Limb (tissue), 2 donors: ENCODE measurements at regions not wholly inside any gene's neighbourhood (a gene's known extent, or its start where the extent isn't known, plus 50 kb on each side); places are given as distances from the start of the nearest gene placed in this dataset.
"Not testable (repeated sequence)": the region's sequence is repeated elsewhere in the genome, so short reads cannot be mapped to it uniquely, and the experiment has no call there.

Source experiments
- DNase-seq, 2 donors: peaks; one replicate each; pipeline ENCODE4 v3.0.0-alpha.2; 2016; ENCODE audit errors: extremely low spot score in 2 of 2

- no peak for DNase-seq
These were observed 149.9 kb upstream of the PRR16 start for GRCh38 chr5:120314191-120314590.

GRCh38 chr5:120320626-120321025 is 143.5 kb upstream of the PRR16 start:
- DNase-seq: no peak

DNA sequence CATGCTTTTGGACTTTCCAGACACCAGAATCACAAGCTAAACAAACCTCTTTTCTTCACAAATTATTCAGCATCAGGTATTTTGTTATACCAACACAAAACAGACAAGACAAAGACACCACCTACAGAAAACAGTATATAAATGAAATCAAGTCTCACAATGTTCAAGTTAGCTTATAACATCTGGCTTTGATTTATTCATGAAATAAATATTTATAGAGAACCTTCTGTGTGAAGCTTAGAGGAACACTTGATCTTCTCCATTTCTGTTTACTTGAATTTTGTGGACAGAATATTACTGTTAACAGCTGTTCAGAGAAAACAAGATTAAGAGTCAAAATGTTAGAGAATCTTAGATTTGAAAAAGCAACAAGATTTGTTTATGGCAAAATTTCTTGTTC is 137.4 kb upstream of the PRR16 start:
- DNase-seq: no peak

DNA sequence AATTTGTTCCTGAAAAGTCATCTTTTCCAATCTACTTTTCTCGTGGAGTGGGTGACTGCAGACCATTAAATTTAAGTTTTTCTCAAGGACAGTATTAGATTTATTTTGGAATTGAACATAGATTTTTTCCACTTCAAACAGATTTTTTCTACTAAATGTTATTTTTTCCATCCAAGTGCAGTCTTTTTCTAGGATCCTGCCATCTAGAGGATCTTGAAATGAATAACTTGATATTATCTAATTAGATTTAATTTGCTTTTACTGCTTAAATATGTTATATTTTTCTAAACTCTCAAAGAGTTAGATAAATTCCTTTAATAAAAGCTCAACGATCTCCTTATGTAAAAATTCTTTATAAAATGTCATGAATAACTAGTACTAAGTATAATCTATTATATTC is 136.9 kb upstream of the PRR16 start:
- no peak for DNase-seq

DNA sequence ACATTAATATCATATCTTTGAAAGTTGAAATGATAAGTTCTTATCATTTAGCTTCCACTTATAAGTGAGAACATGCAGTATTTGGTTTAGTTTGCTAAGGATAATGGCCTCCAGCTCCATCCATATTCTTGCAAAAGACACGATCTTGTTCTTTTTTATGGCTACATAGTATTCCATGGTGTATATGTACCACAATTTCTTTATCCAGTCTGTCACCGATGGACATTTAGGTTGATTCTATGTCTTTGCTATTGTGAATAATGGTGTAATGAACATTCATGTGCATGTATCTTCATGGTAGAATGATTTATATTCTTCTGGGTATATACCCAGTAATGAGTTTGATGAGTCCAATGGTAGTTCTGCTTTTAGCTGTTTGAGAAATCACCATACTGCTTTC is 135.0 kb upstream of the PRR16 start:
- no peak for DNase-seq

DNA sequence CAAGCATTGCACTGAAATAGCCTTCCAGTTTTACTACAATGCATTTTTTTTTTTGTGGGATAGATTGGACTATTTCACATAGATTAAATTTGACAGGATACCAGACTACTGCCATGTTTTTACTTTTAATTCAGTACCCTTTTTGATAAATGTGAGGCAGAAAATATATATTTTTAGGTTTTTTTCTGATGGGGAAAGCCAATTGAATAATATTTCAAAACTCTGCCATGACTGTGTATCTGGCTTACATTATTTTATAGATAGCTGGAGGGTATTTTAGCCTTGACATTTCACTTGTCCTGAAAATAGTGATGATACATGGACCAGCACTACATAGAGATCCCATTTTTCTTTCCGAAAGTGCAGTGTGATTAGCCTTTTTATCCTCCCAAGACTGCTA is 133.5 kb upstream of the PRR16 start:
- DNase-seq: no peak

DNA sequence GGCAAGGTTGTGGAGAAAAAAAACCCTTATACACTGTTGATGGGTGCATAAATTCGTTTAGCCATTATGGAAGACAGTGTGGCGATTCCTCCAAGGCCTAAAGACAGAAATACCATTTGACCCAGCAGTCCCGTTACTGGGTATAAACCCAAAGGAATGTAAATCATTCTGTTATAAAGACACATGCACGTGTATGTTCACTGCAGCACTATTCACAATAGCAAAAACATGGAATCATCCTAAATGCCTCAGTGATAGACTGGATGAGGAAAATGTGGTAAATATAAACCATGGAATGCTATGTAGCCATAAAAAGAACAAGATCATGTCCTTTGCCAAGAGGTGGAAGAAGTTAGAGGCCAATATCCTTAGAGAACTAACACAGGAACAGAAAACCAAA is 119.9 kb upstream of the PRR16 start:
- DNase-seq: no peak

- no peak for DNase-seq
These were observed 118.2 kb upstream of the PRR16 start for GRCh38 chr5:120345947-120346346.

DNA sequence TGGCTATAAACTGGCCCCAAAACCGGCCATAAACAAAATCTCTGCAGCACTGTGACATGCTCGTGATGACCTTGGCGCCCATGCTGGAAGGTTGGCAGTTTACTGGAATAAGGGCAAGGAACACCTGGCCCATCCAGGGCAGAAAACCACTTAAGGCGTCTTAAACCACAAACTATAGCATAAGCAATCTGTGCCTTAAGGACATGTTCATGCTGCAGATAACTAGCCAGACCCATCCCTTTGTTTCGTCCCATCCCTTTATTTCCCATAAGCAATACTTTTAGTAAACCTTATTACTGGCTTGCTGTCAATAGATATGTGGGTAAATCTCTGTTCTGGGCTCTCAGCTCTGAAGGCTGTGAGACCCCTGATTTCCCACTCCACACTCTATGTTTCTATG is 113.0 kb upstream of the PRR16 start:
- DNase-seq: not testable (repeated sequence)

DNA sequence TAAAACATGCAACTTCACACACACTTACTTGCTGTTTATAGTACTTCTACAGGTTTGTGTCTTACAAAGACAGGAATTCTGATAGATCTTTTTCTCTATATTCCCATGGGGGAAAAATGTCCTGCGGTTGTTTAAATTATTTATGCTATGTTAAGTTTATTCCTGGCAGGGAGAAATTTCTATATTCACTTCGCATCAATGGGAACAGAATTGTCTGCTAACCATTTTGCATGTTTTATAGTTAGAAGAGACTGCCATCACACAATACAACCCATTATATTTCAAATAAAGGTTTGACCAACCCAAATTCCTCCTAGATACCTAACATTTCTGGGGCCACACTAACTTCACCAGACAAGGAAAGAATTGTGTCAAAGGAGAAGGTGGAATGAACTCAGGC is 110.0 kb upstream of the PRR16 start:
- DNase-seq: no peak

- DNase-seq: no peak
These were observed 105.2 kb upstream of the PRR16 start for GRCh38 chr5:120358949-120359348.

DNA sequence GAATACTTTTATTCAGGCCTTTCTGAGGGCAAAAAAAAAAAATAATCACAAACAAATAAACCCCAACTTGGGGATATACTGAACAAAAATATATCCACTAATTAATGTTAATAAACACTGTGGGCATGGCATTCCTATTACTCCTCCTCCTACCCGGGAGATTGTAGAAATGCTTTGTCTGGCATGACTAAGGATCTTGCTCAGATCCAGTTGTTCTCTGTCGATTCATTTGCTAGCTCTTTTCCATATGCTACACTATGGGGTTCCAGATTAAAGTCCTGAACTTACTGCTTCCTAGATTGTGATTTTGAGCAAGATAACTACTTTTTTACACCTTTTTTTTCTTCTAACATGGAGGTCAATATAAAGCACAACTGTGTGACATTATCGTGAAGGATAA is 102.2 kb upstream of the PRR16 start:
- no peak for DNase-seq

- no peak for DNase-seq
These were observed 101.7 kb upstream of the PRR16 start for GRCh38 chr5:120362426-120362825.

GRCh38 chr5:120365656-120366446 is 98.2 kb upstream of the PRR16 start:
- DNase-seq: no peak

GRCh38 chr5:120367896-120368634 is 96.0 kb upstream of the PRR16 start:
- DNase-seq: no peak

DNA sequence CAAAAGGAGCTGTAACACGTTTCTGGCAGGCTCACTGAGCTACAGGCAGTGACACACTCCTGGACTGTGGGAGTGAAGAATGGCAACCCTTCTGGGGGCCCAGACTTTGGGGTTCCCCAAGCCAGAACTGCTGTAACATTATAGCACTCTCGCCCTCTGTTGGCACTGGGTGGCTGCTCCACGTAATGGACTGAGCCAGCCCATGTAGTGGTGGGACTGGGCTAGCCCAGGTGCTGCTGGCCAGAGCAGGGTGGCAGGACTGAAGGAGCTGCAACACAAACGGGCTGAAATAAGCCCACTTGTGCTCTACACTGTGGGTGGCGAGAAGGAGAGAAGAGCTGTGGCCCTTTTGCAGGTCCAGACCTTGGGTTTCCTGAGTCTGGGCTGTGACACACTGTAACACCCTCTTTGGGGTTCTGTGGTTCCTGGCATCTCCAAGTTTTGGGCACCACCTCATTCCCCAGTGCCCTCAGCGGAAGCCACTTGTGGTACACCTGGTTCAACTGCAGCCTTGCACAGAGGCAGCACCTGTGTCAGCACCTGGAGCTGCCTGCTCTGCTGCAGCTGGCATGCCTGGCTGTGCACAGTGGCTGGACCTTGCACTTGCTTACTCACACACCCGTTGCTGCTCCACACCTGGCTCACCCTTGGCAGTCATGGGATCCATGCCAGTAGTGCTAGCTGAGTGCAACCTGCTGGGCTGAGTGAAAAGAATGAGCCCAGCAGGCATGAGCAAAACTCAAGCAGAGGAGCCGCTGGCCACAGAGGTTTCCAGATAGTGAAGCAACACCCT is 95.0 kb upstream of the PRR16 start:
- no peak for DNase-seq

- DNase-seq: no peak
These were observed 91.2 kb upstream of the PRR16 start for GRCh38 chr5:120372899-120373298.

DNA sequence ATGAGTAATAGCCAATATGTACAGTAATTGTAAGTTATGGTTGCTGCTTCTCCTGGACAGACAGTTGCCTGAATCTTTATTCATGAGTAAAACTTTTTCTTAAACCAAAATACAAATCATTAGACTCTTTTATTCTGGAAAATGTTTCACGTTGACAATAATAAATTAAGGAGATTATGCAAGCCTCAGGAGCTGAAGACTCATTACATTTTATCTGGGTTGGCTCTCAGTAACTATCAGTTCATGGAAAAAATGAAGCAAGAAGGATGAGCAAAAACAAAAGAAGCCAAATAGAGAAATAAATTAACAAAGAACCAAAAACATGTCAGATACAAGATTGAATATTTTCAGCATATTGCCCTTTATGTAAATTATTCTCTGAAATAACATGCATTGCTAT is 88.9 kb upstream of the PRR16 start:
- DNase-seq: no peak

DNA sequence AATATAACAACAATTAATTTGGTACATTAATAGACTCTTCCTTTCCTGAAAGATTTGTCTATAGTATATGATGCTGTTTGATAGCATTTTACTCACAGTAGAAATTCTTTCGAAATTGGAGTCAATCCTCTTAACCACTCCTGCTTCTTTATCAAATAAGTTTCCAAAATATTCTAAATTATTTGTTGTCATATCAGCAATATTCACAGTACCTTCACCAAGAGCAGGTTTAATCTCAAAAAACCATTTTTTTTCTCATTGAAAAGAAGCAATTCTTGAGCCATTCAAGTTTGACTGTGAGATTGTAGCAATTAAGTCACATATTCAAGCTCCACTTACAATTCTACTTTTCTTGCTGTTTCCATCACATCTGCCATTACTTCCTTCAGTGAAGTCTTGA is 83.5 kb upstream of the PRR16 start:
- DNase-seq: no peak

- no peak for DNase-seq
These were observed 81.3 kb upstream of the PRR16 start for GRCh38 chr5:120382833-120383232.

DNA sequence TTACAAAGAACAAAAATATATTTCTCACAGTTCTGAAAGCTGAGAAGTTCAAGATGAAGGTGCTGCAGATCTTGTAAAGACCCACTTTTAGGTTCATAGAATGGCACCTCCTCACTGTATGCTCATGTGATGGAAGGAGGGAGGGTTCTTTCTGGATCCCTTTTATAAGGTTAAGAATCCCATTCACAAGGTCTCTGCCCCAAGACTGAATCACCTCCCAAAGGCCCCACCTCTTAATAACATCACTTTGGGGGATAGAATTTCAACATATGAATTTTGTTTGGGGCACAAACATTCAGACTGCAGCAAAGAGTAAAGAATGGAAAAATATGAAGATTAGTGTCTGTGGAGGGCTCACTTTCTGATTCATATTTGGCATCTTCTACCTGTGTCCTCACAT is 77.1 kb upstream of the PRR16 start:
- no peak for DNase-seq

DNA sequence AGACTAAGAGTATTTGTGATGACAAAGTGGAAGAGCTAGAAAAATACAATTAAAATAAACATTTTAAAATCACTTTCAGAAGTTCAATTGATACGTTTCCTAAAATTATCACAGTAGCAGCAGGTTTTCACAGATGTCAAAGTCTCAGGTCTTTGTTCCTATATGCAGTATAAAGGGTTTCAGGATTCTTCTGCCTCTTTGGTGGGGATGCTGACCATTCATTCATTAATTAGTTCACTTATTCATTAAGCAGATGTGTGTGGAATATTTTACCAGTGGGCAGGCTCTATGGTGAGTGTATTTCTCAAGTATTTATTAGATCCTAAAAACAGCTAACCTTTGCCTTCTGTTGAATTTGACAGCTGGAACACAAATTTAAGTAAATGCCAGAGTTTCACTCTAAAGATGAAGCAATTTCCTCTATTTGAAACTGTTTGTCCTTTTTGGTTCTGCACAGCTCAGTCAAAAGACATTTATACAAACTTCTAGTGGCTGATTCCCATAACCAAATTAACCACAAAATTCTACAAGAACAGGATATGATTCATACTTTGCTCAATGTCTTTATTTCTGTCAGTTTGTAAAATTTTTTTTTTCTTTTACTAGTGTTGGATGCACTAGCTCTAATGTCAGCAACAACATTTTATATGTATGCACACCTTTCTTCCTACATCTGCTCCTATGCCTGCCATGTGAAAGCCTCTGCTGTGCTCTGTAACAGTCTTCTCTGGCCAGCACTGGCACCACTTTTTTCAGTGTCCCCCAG is 75.9 kb upstream of the PRR16 start:
- no peak for DNase-seq
